ENCODE measurements at regions not wholly inside any gene's neighbourhood (a gene's known extent, or its start where the extent isn't known, plus 50 kb on each side); places are given as distances from the start of the nearest gene placed in this dataset.

- TF ChIP-seq POLR2A (IDR thresholded peaks at IDR 0.05) (no peak), CTCF (IDR thresholded peaks at IDR 0.05) (no peak)
These were observed 334.9 kb upstream of the DAB2 start for GRCh38 chr5:39759701-39760100.

Measured in uterus (tissue), 2 donors.